ENCODE measurements at regions not wholly inside any gene's neighbourhood (a gene's known extent, or its start where the extent isn't known, plus 50 kb on each side); places are given as distances from the start of the nearest gene placed in this dataset.
"Not testable (repeated sequence)": the region's sequence is repeated elsewhere in the genome, so short reads cannot be mapped to it uniquely, and the experiment has no call there.

DNA sequence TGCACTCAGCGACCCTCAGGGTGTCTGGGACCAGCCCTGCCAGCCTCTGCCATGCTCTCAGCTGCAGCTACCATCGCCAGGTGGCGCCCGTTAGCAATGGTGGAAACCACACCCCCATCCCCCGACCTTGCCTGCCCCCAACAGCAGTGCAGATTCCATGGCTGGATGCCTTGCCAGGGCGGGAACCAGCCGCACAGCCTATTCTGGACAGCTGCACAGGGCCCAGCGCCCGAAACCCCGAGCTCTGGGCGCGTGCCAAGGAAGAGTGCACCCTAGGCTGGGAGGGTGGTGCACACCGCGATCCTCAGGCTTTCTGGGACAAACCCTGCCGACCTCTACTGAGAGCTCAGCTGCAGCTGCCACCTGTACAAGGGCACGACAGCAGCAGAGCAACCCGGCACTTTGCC, 88.1 kb downstream of the POTEG start:
- TF ChIP-seq CBX8 (IDR thresholded peaks at IDR 0.05; ENCODE audit: borderline replicate concordance, low read depth, low read length); POLR2A (IDR thresholded peaks at IDR 0.05; ENCODE audit: control extremely low read depth in 1 of 2, low read depth in 2 of 2, low read length in 2 of 2); CEBPB (IDR thresholded peaks at IDR 0.05; ENCODE audit: low read depth, low read length); POLR2AphosphoS5 (IDR thresholded peaks at IDR 0.05; ENCODE audit: low read depth, low read length): not testable (repeated sequence)
